ENCODE measurements at regions not wholly inside any gene's neighbourhood (a gene's known extent, or its start where the extent isn't known, plus 50 kb on each side); places are given as distances from the start of the nearest gene placed in this dataset.
A peak's percentile ranks its signal among the peaks of the same experiment; 100 is the strongest.

DNA sequence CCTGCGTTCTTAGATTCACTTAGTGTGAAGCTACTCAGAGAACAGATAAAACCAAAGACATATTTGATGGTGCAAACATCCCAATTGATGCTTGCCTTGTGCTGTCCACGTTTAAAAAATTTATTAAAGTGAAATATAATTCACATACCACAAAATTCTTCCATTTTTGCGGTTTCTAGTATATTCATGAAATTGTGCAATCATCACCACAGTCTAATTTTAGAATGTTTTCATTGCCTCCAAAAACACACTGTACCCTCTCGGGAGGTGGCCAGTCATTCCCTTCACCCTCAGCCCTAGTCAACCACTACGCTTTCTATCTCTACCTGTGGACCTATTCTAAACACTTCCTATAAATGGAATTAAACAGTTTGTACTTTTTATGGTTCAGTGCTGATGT is 1109.2 kb downstream of the FLRT2 start:
- BruUV-seq (replicated peaks): no TSS peak
- Histone ChIP-seq H3K18ac (ENCODE audit: low read depth, low read length) (no peak overlapping the region), H3K4me2 (ENCODE audit: low read depth, low read length) (no peak overlapping the region), H3K4me1 (ENCODE audit: control insufficient read depth, insufficient read depth, low read length) (no peaks in the 10 kb centered on the region), H2BK120ac (ENCODE audit: low read depth, low read length) (no peak overlapping the region), H2AFZ (replicated peaks; ENCODE audit: low read length, poor library complexity) (no peak overlapping the region), H2BK20ac (ENCODE audit: low read depth, low read length) (no peak overlapping the region), H3K36me3 (ENCODE audit: control insufficient read depth, insufficient read depth, low read length) (no peaks in the 10 kb centered on the region), H3K4me3 (ENCODE audit: insufficient read depth, low read depth, low read length) (no peak overlapping the region), H2AK5ac (ENCODE audit: low read depth, low read length) (no peak overlapping the region), H3K4ac (ENCODE audit: low read depth, low read length) (no peak overlapping the region), H4K20me1 (ENCODE audit: insufficient read depth, low read length) (no peaks in the 10 kb centered on the region), H3K23ac (ENCODE audit: low read depth, low read length) (no peak overlapping the region), H2BK15ac (ENCODE audit: low read depth, low read length) (no peak overlapping the region), H3K9me1 (ENCODE audit: insufficient read depth, low read length) (no peaks in the 10 kb centered on the region), H3K14ac (replicated peaks; ENCODE audit: low read depth, low read length) (no peak overlapping the region), H3K9me3 (ENCODE audit: control insufficient read depth, insufficient read depth, low read length) (no peaks in the 10 kb centered on the region; the same call in 1 of the 2 replicates), H2AK9ac (replicated peaks; ENCODE audit: low read depth, low read length, poor library complexity) (no peak overlapping the region), H3K27me3 (ENCODE audit: control insufficient read depth, insufficient read depth, low read length) (no peaks in the 10 kb centered on the region), H3K79me1 (ENCODE audit: low read depth in 1 of 2, low read length in 2 of 2) (no peaks in the 10 kb centered on the region), H3K56ac (ENCODE audit: extremely low read depth, insufficient read depth, low read length) (no peak overlapping the region), H4K8ac (ENCODE audit: low read depth in 2 of 2, low read length in 2 of 2) (no peak overlapping the region), H2BK5ac (ENCODE audit: low read depth, low read length, poor library complexity, severe bottlenecking) (no peak overlapping the region), H4K5ac (ENCODE audit: low read depth, low read length) (no peak overlapping the region), H4K91ac (ENCODE audit: insufficient read depth, low read depth, low read length) (no peak overlapping the region), H3K9ac (ENCODE audit: low read depth, low read length) (no peak overlapping the region), H3K27ac (ENCODE audit: insufficient read depth, low read length) (no peak overlapping the region)
- WGBS, 2 experiments (ENCODE audit: extremely low coverage in 2 of 2, insufficient read length in 1 of 2): no CpG with 5 or more reads among the region's 5 CpGs
- ChIA-PET CTCF (no interaction called here), POLR2A (ENCODE audit: unreplicated experiment) (no interaction called here)
- peak; percentile 86 for TF ChIP-seq CEBPB (IDR thresholded peaks at IDR 0.05; ENCODE audit: low read depth, low read length)
- no peak for TF ChIP-seq RAD21 (IDR thresholded peaks at IDR 0.05; ENCODE audit: low read length)
- DNase-seq (peak; percentile 11), ATAC-seq (ENCODE audit: low read depth) (no peak)
- intact Hi-C loops (cut with micrococcal nuclease) (no loop called here), dilution Hi-C loops (cut with HindIII; ENCODE audit: low sequenced_read_pairs, unreplicated experiment) (no loop called here), in situ Hi-C loops (cut with MboI; ENCODE audit: low sequenced_read_pairs) (no loop called here)

All from IMR-90 (cell line).